T-helper 2 cell treated with Interferon-gamma antibody and Interleukin-4, amounts not matched to agents 100 ng/mL and 5 ng/mL, for 36 hours (primary cell): ENCODE measurements at regions not wholly inside any gene's neighbourhood (a gene's known extent, or its start where the extent isn't known, plus 50 kb on each side); places are given as distances from the start of the nearest gene placed in this dataset.
"Not testable (repeated sequence)": the region's sequence is repeated elsewhere in the genome, so short reads cannot be mapped to it uniquely, and the experiment has no call there.

Experiments
- intact Hi-C: fragments of 100-400 bp; cut with micrococcal nuclease; formaldehyde crosslinking; loops from one replicate; pipeline ENCODE4 v1.15.1; 2023

GRCh38 chr10:11668847-11669610 lies 57.6 kb upstream of the USP6NL start:
- intact Hi-C loops: no loop called here

- intact Hi-C loops: no loop called here
These were observed 56.3 kb upstream of the USP6NL start for GRCh38 chr10:11667756-11668155.

GRCh38 chr10:11663763-11664555 lies 52.5 kb upstream of the USP6NL start:
- intact Hi-C loops: no loop called here

GRCh38 chr10:11663126-11663515 lies 51.7 kb upstream of the USP6NL start:
- intact Hi-C loops: not testable (repeated sequence)

- intact Hi-C loops: no loop called here
These were observed 50.0 kb upstream of the USP6NL start for GRCh38 chr10:11661441-11661840.
